AG04449 (cell line): ENCODE measurements at regions not wholly inside any gene's neighbourhood (a gene's known extent, or its start where the extent isn't known, plus 50 kb on each side); places are given as distances from the start of the nearest gene placed in this dataset.

Experiments used
- CTCF ChIA-PET: fragments of 350-600 bp; formaldehyde crosslinking; extraction: SDS; loops from one replicate; lab custom pipeline; 2021; ENCODE audit warnings: antibody characterized with exemption; lab: Yijun Ruan, JAX
- POLR2A ChIA-PET: fragments of 400-600, 350-600 bp; formaldehyde crosslinking; extraction: SDS; loops from one replicate; lab custom pipeline; 2020; ENCODE audit warnings: antibody characterized with exemption, inconsistent platforms; lab: Yijun Ruan, JAX
- DNase-seq: peaks from one replicate; pipeline ENCODE4 v3.0.0-alpha.2; 2010; ENCODE audit warnings: low read depth, low spot score
- H3K4me3 ChIP-seq: 2 replicates; pipeline ENCODE4 v1.5.1; 2011; ENCODE audit warnings: low read depth, mild to moderate bottlenecking, control low read depth, low read length
- TF ChIP-seq, protein P1 (sequence below): IDR thresholded peaks from one replicate; pipeline ENCODE4 v1.5.1; 2011; ENCODE audit warnings: mild to moderate bottlenecking, moderate library complexity, low read length, control low read depth, inconsistent platforms; ENCODE audit not compliant: insufficient read depth; ENCODE audit errors: missing control alignments

DNA sequence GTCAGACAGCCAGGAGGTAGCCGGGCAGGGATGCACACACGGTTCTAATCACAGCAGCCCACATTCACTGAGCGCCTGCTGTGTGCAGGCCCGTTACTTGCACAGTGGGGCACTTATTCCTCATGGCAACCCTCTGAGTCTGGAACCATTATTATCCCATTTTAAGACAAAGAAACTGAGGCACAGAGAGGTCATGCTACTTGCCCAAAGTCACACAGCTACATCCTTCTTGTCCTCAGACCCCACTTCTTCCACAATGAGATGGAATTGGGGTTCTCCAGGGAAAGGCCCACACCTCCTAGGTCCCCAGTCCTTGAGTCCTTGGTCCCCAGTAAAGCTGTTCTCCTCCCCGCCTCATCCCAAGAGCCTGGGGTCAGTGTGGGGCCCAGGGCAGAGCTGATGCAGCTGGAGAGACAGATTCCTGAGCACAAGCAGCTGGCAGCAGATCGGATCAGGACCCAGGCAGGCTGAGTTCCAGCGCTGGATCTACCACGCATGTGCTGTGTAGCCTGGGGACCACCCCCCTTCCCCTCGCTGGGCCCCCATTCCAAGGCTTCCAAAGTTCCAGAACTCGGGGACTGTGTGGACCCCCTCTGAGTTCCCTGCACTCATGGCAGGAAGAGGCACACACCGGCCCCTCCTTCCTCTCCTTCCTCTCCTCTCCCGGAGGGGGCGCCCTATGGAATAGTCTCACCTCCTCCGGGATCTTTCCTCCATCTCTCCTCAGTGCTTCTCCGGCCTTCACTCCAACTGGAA, 393.4 kb downstream of the MATN1 start:
- ChIA-PET CTCF (no interaction called here), POLR2A (no interaction called here)
- DNase-seq: no peak
- H3K4me3 ChIP-seq: no peak overlapping the region
- TF ChIP-seq, protein P1, sequence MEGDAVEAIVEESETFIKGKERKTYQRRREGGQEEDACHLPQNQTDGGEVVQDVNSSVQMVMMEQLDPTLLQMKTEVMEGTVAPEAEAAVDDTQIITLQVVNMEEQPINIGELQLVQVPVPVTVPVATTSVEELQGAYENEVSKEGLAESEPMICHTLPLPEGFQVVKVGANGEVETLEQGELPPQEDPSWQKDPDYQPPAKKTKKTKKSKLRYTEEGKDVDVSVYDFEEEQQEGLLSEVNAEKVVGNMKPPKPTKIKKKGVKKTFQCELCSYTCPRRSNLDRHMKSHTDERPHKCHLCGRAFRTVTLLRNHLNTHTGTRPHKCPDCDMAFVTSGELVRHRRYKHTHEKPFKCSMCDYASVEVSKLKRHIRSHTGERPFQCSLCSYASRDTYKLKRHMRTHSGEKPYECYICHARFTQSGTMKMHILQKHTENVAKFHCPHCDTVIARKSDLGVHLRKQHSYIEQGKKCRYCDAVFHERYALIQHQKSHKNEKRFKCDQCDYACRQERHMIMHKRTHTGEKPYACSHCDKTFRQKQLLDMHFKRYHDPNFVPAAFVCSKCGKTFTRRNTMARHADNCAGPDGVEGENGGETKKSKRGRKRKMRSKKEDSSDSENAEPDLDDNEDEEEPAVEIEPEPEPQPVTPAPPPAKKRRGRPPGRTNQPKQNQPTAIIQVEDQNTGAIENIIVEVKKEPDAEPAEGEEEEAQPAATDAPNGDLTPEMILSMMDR: no peak

DNA sequence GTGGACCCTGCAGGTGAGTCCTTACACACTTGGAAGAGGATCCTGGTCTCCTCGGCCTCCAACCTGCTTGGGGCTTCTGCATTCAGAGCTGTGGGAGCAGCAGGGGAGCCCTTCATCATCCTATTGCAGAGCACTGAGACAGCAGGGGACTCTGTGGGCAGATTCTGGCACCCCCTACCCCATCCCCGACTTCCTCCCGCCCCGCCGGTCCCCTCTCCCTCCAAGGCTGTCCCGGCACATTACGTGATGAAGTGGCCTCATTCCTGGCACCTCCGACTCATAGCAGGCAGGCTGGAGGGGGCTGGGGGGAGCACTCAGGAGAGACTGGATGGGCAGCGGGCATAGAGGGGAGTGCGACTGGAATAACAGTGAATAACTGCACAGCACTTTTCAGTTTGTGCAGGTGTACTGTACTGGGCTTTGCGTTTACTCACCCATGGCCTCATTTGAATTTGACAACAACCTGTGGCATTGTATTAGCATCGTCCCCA, 394.1 kb downstream of the MATN1 start:
- ChIA-PET POLR2A (no interaction called here), CTCF (no interaction called here)
- TF ChIP-seq, protein P1: no peak
- DNase-seq: no peak
- no peak overlapping the region for H3K4me3 ChIP-seq

DNA sequence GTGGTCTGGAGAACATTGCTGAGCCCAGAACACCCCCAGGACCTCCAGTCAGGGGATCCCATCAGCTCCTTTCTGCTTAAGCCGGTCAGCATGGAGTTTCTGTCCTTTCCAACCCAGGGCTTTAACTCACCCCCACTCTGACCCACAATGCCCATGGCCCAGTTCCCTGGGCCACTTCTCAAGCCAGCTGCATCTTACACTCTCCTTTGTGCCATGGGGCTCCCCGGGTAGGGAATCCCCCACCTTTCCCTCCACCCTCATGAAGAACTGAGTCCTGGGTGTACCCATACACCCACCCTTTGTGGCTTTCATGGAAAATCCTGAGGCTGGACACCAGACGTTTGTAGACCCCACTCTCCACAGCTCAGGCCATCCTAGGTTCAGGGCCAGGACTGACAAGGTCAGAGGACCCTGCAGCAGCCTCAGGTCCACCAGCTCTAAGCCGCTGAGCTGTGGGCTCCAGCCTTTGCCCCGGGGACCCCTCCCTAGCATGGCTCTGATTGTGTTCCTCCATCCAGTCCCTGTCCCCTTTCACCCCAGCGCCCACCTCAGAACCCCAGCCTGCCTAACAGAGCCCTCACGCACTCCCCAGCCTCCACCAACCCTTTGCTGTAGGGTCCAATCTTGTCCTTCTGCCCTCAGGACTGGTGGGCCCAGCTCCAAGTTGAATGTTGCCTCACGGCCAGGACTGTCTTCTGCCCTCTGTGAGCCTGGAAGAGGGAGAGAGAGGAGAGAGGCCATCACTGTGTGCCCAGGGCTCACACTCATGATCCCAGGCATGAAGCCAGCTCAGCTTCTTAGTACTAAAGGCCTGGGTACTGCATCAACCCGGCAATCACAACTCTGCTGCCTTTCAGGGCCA, 394.8 kb downstream of the MATN1 start:
- POLR2A ChIA-PET: no interaction called here
- DNase-seq: no peak
- CTCF ChIA-PET: no interaction called here

DNA sequence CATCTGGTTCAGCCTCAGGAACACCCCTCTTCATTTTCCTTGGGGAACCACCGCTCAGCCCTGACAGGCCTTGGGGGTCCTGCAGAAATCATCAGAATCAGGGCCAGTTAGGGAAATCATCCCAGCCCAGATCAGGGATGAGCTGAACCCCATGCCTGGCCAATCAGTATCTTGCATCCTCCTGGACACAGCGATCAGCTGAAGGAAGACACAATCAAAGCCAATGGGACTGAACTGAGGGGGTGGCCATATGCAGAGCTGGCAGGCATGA, 395.4 kb downstream of the MATN1 start:
- no peak for DNase-seq
- POLR2A ChIA-PET: no interaction called here
- CTCF ChIA-PET: no interaction called here
- TF ChIP-seq, protein P1: no peak
- H3K4me3 ChIP-seq: no peak overlapping the region

More for the DNA sequence above, 394.8 kb downstream of the MATN1 start:
- H3K4me3 ChIP-seq: no peak overlapping the region
- TF ChIP-seq, protein P1: no peak

DNA sequence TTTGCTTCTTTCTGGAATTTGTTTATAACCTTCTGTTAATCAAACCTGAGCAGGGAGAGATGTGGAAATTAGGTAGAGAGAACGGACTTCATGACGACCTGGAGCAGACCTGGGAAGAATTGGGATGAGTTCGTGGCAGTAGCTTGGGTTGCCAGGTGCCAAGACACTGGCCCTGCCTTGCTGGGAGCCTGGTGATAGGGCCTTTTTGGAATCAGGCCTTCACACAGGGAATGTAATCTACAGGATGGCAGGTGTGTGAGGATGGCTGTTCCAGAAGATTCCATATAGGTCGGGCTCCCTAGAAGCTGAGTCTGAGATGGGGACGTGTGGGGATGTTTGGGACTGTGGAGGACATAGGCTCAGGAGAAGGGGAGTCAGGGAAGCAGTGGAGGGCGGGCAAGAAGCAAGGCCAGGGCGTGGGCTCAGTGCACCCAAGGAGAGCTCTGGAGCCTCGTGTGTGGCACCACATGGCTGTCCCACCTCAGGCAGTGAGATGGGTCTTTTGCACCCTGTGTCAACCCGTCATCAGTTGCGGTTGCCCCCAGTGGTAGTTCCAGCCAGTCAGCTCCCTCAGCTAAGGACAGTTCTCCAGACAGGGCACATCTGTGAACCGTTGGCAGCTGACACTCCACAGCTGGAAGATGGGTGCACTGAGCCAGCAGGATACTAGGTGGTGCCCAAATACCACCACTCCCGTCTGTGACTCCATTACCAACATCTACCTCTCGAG, 395.9 kb downstream of the MATN1 start:
- no peak overlapping the region for H3K4me3 ChIP-seq
- DNase-seq: no peak
- TF ChIP-seq, protein P1: no peak
- ChIA-PET CTCF (no interaction called here), POLR2A (no interaction called here)

DNA sequence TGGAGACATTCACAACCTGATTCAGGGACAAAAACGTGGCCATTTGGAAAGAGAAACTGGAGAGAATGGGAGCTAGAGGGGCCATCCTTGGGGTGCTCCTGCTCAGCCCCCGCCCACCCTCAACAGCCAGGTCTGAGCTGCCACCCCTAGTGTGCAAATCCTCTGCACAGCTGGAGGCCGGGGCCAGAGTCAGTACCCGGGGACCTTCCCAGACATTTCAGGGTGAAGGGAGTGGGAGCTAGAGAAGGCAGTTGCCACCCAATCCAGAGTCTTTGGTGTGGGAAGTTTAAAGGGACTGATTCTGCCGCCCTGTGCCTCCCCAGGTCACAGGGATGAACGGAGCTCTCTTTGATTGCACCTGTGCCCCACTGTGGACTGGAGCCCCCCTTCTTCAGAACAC, 397.4 kb downstream of the MATN1 start:
- DNase-seq: no peak
- POLR2A ChIA-PET: no interaction called here
- CTCF ChIA-PET: no interaction called here

More for the DNA sequence above, 397.4 kb downstream of the MATN1 start:
- no peak overlapping the region for H3K4me3 ChIP-seq
- TF ChIP-seq, protein P1: no peak
